K562 (cell line): ENCODE measurements at regions not wholly inside any gene's neighbourhood (a gene's known extent, or its start where the extent isn't known, plus 50 kb on each side); places are given as distances from the start of the nearest gene placed in this dataset.

ENCODE experiments used
- ATAC-seq: fragments of 200-7000 bp; cut with Tn5 transposase; 3 replicates; pipeline ENCODE4 v1.9.1; 2020; ENCODE audit warnings: moderate library complexity
- BruUV-seq: library from RNA; stranded (reverse); fragments of 400-500 nt; replicated peaks from 2 replicates; lab custom pipeline; 2021; lab: Mats Ljungman, UMichigan
- CTCF ChIA-PET: fragments of 300-600 bp; formaldehyde crosslinking; extraction: SDS; loops from one replicate; lab custom pipeline; 2021; ENCODE audit warnings: low intra/inter-chr PET ratio; lab: Yijun Ruan, JAX
- POLR2A ChIA-PET: fragments of 300-600, 350-650 bp; sonication (Branson Sonifier 250); formaldehyde crosslinking; extraction: SDS; loops from one replicate; lab custom pipeline; 2021; ENCODE audit warnings: antibody characterized with exemption, inconsistent platforms; lab: Yijun Ruan, JAX
- DNase-seq, 4 experiments: peaks; one replicate each; pipeline versions ENCODE4 v3.0.0 to v3.0.0-alpha.2; 2011 to 2018; ENCODE audit warnings: low spot score in 3 of 4, mixed read lengths in 3 of 4; ENCODE audit errors: extremely low read depth in 1 of 4
- FAIRE-seq: peaks from 2 replicates; lab custom pipeline; 2011; peaks lifted over from hg19 to GRCh38; lab: Jason Lieb, UNC
- H2AFZ ChIP-seq: 2 replicates; pipeline ENCODE4 v1.6.0; 2011; ENCODE audit warnings: low read depth, low read length, control low read depth, inconsistent platforms
- H3K27ac ChIP-seq: fragments of 200-600 bp; 3 replicates; pipeline ENCODE4 v1.8.0; 2011; ENCODE audit warnings: low read depth, mild to moderate bottlenecking, control low read depth, inconsistent platforms, low read length, moderate library complexity, mixed read lengths; ENCODE audit errors: extremely low read depth
- H3K27me3 ChIP-seq, 2 experiments: fragments of 300-600 bp in 1 of 2; 2 replicates in 1 of 2; 3 replicates in 1 of 2; pipeline versions ENCODE4 v1.6.0 to v1.8.0; 2011; ENCODE audit warnings: inconsistent platforms in 2 of 2, low read length in 2 of 2, mild to moderate bottlenecking in 1 of 2, mixed read lengths in 1 of 2, moderate library complexity in 1 of 2; ENCODE audit not compliant: control insufficient read depth in 2 of 2, insufficient read depth in 2 of 2
- H3K36me3 ChIP-seq: fragments of 300-600 bp; 3 replicates; pipeline ENCODE4 v1.8.0; 2011; ENCODE audit warnings: mild to moderate bottlenecking, low read length, inconsistent platforms; ENCODE audit not compliant: control insufficient read depth, insufficient read depth
- H3K4me1 ChIP-seq, 2 experiments: fragments of 200-600 bp in 1 of 2; replicated peaks in 1 of 2; 2 replicates in 1 of 2; 3 replicates in 1 of 2; pipeline versions ENCODE4 v1.5.1 to v1.8.0; 2011; ENCODE audit warnings: inconsistent platforms in 2 of 2, low read length in 2 of 2, mild to moderate bottlenecking in 1 of 2, mixed read lengths in 1 of 2, moderate library complexity in 1 of 2; ENCODE audit not compliant: control insufficient read depth in 2 of 2, insufficient read depth in 2 of 2
- H3K4me2 ChIP-seq: 2 replicates; pipeline ENCODE4 v1.6.1; 2011; ENCODE audit warnings: low read length, control low read depth, inconsistent platforms, mixed read lengths; ENCODE audit not compliant: insufficient read depth
- H3K4me3 ChIP-seq: fragments of 200-600 bp; sonication (generic), shearing (Covaris generic); 2 replicates; pipeline ENCODE4 v1.5.1; 2016; ENCODE audit warnings: control low read depth, inconsistent platforms
- H3K79me2 ChIP-seq: fragments of 200-600 bp; 3 replicates; pipeline ENCODE4 v1.8.0; 2011; ENCODE audit warnings: low read length, inconsistent platforms; ENCODE audit not compliant: control insufficient read depth, insufficient read depth
- H3K9ac ChIP-seq, 2 experiments: 2 replicates each; pipeline versions ENCODE4 v1.6.0 to v1.6.1; 2011; ENCODE audit warnings: low read depth in 2 of 2, low read length in 2 of 2, control low read depth in 1 of 2, inconsistent platforms in 1 of 2, mild to moderate bottlenecking in 1 of 2, mixed read lengths in 1 of 2; ENCODE audit not compliant: insufficient read depth in 1 of 2
- H3K9me1 ChIP-seq: one replicate; pipeline ENCODE4 v1.6.0; 2011; ENCODE audit warnings: inconsistent platforms, mild to moderate bottlenecking, low read length, moderate library complexity; ENCODE audit not compliant: control insufficient read depth, insufficient read depth
- H3K9me3 ChIP-seq: replicated peaks from 2 replicates; pipeline ENCODE4 v1.5.1; 2011; ENCODE audit warnings: low read depth, low read length, inconsistent platforms; ENCODE audit not compliant: control insufficient read depth, insufficient read depth
- H4K20me1 ChIP-seq: replicated peaks from 2 replicates; pipeline ENCODE4 v1.6.1; 2011; ENCODE audit warnings: low read length, inconsistent platforms, mixed read lengths; ENCODE audit not compliant: control insufficient read depth, insufficient read depth
- ATF7 ChIP-seq: fragments of 450-650 bp; IDR thresholded peaks from 2 replicates; pipeline ENCODE4 v1.7.1; 2014; ENCODE audit warnings: mild to moderate bottlenecking, moderate library complexity
- BCLAF1 ChIP-seq, 2 experiments: fragments of 450-650 bp in 1 of 2; IDR thresholded peaks; 2 replicates each; pipeline ENCODE4 v1.6.1; 2011 to 2017; ENCODE audit warnings: low read depth in 2 of 2, antibody characterized with exemption in 1 of 2, borderline replicate concordance in 1 of 2, low read length in 1 of 2, mild to moderate bottlenecking in 1 of 2, mixed read lengths in 1 of 2; ENCODE audit not compliant: control insufficient read depth in 1 of 2
- BRD9 ChIP-seq: fragments of 450-650 bp; IDR thresholded peaks from 2 replicates; pipeline ENCODE4 v1.6.1; 2018; ENCODE audit warnings: low read depth; ENCODE audit not compliant: partially characterized antibody
- CHD1 ChIP-seq: fragments of 200-600 bp; sonication (generic); IDR thresholded peaks from one replicate; pipeline ENCODE4 v1.6.1; 2012; ENCODE audit warnings: mild to moderate bottlenecking, moderate library complexity, low read length, inconsistent platforms
- EGR1 ChIP-seq: fragments of 450-650 bp; conservative IDR thresholded peaks from 2 replicates; pipeline ENCODE4 v1.6.1; 2017; ENCODE audit warnings: mild to moderate bottlenecking
- ESRRB ChIP-seq: fragments of 250-450 bp; sonication (Bioruptor Pico); IDR thresholded peaks from 2 replicates; pipeline ENCODE4 v1.5.0; 2020; ENCODE audit warnings: mild to moderate bottlenecking, moderate library complexity, borderline replicate concordance
- GABPB2 ChIP-seq: fragments of 250-450 bp; sonication (Bioruptor Pico); conservative IDR thresholded peaks from 2 replicates; pipeline ENCODE4 v1.5.1; 2021; ENCODE audit warnings: mild to moderate bottlenecking
- HMGN3 ChIP-seq: IDR thresholded peaks from 2 replicates; pipeline ENCODE4 v1.6.1; 2011; ENCODE audit warnings: borderline replicate concordance, low read depth, mild to moderate bottlenecking, mixed read lengths, low read length; ENCODE audit not compliant: insufficient read length; ENCODE audit errors: extremely low read depth
- TCF3 ChIP-seq: sonication (generic); formaldehyde crosslinking; IDR thresholded peaks from 2 replicates; pipeline ENCODE4 v1.4.0; 2020; ENCODE audit warnings: mild to moderate bottlenecking, missing genetic modification reagents
- ZFP1 ChIP-seq: fragments of 450-650 bp; formaldehyde crosslinking; IDR thresholded peaks from 2 replicates; pipeline ENCODE4 v1.4.0; 2020; ENCODE audit warnings: mild to moderate bottlenecking, mixed read lengths
- ZNF668 ChIP-seq: fragments of 250-450 bp; sonication (Bioruptor Pico); IDR thresholded peaks from 2 replicates; pipeline ENCODE4 v1.8.0; 2022; ENCODE audit warnings: mild to moderate bottlenecking, inconsistent platforms
- WGBS: fragments of 100-300 bp; shearing (Covaris generic); methylation state at CpG from one replicate; pipeline ENCODE4 v1.1.6; 2016; ENCODE audit warnings: low coverage, mixed read lengths; ENCODE audit not compliant: insufficient coverage; ENCODE audit errors: missing lambda C conversion rate; 5-methylcytosine and 5-hydroxymethylcytosine counted together
- in situ Hi-C: fragments of 300-500 bp; cut with MboI; formaldehyde crosslinking; loops from 4 replicates; pipeline ENCODE4 v1.15.0; 2018; ENCODE audit warnings: inconsistent platforms, mixed read lengths
- intact Hi-C: fragments of 100-400 bp; cut with micrococcal nuclease; formaldehyde crosslinking; loops from 2 replicates; pipeline ENCODE4 v1.14.2; 2022

- Histone ChIP-seq H2AFZ (no peak overlapping the region), H3K36me3 (no peaks in the 10 kb centered on the region), H3K4me1 (no peaks in the 10 kb centered on the region), H4K20me1 (no peaks in the 10 kb centered on the region), H3K4me3 (no peak overlapping the region), H3K9ac (no peak overlapping the region), H3K79me2 (no peaks in the 10 kb centered on the region), H3K4me2 (no peak overlapping the region), H3K9me3 (no peaks in the 10 kb centered on the region; the same call in 1 of the 2 replicates), H3K27me3 (no peaks in the 10 kb centered on the region), H3K27ac (no peak overlapping the region), H3K9me1 (no peaks in the 10 kb centered on the region)
- intact Hi-C loops (no loop called here), in situ Hi-C loops (no loop called here)
- 0% methylated on average over 4 of the region's 4 CpGs for WGBS
- FAIRE-seq (no peak), DNase-seq (no peak), ATAC-seq (no peak)
- POLR2A ChIA-PET, result interaction anchor here (0.6 kb wide), 1 partner anchor 419 kb away, joined by 3 read pairs; no protein-coding TSS in a partner anchor
- no TSS peak for BruUV-seq
- no peak for TF ChIP-seq BCLAF1 (IDR thresholded peaks at IDR 0.05; ENCODE audit: borderline replicate concordance in 1 of 2, control insufficient read depth in 1 of 2, low read depth in 2 of 2, low read length in 1 of 2)
- no peak for TF ChIP-seq EGR1
- TF ChIP-seq BRD9, result no peak
- no peak for TF ChIP-seq TCF3 (CRISPR knock-in tag)
- no peak for TF ChIP-seq ZNF668 (CRISPR knock-in tag)
- no peak for TF ChIP-seq ESRRB (CRISPR knock-in tag)
- no peak for TF ChIP-seq GABPB2 (CRISPR knock-in tag)
- TF ChIP-seq CHD1, result no peak
- no peak for TF ChIP-seq HMGN3
- TF ChIP-seq ATF7, result no peak
- TF ChIP-seq ZFP1 (CRISPR knock-in tag), result no peak
- CTCF ChIA-PET, result interaction anchor here (0.6 kb wide), 1 partner anchor 788 kb away, joined by 3 read pairs; no protein-coding TSS in a partner anchor
Measured at GRCh38 chr18:38415811-38416210, 850.2 kb upstream of the CELF4 start.
